HG03139 (cell line): ENCODE measurements at regions not wholly inside any gene's neighbourhood (a gene's known extent, or its start where the extent isn't known, plus 50 kb on each side); places are given as distances from the start of the nearest gene placed in this dataset.
"Not testable (repeated sequence)": the region's sequence is repeated elsewhere in the genome, so short reads cannot be mapped to it uniquely, and the experiment has no call there.

Experiments used
- ATAC-seq: cut with Tn5 transposase; IDR thresholded peaks from one replicate; pipeline ENCODE4 v1.9.1; 2021; ENCODE audit not compliant: unreplicated experiment

- ATAC-seq: not testable (repeated sequence)
Observed at GRCh38 chr2:65963303-65963702, 471.6 kb upstream of the MEIS1 start.

DNA sequence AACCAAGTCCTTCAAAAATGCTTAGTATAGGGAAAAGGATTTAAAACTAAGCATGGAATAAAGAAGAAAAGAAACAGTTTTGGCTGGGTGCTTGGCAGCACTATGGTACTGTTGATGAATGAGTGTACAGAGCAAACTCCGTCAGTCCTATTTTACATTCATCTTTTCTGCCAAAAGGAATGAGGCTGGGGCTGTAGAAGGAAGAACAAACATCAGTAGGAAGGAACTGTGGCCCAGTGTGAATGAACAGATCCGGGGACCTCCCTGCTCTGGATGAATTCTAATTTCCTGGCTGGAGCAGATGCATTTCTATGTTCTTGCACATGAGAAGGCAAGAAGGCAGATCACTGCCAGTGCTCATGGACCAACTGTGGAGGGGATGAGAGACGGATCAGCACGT lies 474.0 kb upstream of the MEIS1 start:
- ATAC-seq: no peak

GRCh38 chr2:65957886-65958285 lies 477.0 kb upstream of the MEIS1 start:
- ATAC-seq: no peak

DNA sequence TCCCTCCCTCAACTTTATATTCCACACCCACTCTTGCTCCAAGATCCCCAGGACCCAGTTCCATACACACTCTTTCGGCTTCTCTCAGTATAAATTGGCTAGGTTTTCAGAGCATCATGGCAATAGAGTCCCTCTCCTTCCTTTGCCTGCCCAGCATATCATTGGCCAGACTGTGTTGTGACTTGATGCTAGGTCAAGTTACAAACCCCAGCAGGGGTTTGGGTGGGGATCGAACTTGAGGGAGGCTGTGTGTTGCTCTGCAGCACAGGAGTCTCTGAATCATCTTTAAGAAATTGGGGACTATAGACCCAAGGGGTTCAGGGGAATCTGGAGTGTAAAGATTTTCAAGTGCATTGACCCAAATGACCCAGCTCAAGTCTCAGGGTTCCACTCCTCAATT lies 477.5 kb upstream of the MEIS1 start:
- ATAC-seq: no peak

DNA sequence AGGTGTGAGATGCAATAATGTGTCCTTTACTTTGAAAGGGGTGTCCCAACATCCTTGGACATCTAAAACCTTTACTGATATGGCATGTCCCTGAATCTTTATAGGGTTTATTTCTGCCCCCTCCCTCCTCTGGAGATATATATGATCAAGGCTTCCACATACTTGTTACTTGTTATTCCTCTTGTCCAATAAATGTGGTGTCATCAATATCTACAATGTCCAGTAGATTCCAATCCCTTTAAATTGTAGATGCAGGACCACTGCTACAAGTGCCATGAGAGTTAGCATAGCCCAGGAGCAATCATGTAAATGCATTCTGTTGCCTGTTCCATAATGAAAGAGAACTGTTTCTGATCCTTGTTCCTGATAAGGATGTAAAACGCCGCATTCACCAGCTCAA lies 479.7 kb upstream of the MEIS1 start:
- no peak for ATAC-seq

GRCh38 chr2:65952966-65953761 lies 481.8 kb upstream of the MEIS1 start:
- ATAC-seq: no peak

DNA sequence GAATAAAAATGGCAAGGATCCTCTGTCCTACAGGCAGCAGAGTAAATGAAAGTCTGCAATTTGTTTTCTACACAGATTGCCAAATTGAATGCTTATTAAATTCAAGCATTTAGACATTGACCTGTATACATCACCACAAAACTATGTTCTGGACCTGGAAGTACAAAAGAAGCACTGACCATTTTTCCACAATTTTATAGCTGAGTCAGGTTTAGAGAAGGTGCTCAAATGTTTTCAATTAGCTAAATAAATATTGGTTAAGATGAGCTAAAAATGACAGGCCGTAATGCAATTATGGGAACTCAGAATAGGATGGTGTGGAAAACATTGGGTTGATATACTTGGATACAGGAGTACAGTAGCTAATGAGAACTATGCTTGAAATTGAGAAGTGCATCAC lies 490.7 kb upstream of the MEIS1 start:
- ATAC-seq: no peak

- no peak for ATAC-seq
Observed at GRCh38 chr2:65943099-65943786, 491.7 kb upstream of the MEIS1 start.

DNA sequence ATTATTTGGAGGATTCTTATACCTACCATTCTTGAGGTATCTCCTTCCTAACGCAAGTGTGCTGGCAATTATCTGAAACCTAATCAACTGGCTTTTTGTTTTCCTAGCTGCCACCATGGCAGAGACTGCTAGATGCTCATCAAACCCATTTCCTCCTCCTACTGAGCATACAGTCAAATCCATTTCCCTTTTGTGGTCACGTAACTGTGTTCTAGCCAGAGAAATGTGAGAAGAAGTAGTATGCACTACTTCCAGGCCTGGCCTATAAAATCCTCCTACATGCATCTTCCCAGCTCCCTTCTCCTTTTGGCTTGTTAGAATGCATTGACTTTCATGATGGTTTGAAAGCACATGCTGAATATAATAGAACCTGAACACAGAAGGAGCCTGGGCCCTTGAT lies 494.1 kb upstream of the MEIS1 start:
- no peak for ATAC-seq

DNA sequence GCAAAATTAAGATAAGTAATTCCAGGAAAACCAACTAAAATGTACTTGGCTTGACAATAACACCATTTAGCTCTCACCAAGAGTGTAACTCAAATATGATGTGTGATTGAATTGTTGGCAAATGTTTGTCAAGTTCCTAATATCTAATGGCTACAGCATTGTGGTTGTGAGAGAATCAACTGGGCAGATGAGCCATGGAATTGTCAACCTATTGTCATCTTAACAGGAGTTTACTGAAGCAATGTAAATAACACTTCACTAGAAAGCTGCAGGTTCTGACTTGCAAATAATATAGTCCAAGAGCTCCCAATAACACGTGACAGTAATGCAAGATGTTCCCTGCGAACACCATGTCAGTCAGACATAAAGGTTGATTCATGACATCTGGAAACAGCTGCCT lies 495.2 kb upstream of the MEIS1 start:
- no peak for ATAC-seq

GRCh38 chr2:65937379-65938160 lies 497.4 kb upstream of the MEIS1 start:
- no peak for ATAC-seq

DNA sequence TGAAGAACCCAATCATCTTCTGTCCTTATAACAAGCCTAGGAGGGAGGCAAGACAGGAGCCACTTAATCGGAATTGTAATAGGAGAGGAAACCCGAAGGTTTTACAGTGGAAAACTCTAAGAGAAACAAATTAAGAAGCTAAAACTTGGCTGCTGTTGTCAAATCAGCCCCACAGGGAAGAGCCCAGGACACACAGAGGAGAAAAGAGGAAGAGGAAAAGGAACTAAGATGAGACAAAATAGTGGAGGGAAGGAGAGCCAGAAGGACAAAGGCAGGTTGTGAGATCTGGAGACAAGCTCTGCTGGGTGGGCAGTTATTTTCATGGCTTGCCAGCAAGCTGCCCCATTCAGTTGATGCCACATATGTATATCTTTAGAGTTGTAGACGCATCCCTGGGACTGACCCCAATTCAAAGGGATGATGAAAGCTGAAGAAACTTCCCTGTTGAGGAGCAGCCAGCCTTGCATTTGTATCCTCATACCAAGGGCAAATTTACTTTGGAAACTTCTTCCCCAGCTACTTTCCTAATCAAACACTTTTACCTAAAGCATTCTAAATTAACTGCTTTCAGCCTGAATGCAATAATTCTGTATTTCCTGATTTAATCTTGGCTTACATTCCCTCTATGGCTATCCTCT lies 499.8 kb upstream of the MEIS1 start:
- no peak for ATAC-seq

DNA sequence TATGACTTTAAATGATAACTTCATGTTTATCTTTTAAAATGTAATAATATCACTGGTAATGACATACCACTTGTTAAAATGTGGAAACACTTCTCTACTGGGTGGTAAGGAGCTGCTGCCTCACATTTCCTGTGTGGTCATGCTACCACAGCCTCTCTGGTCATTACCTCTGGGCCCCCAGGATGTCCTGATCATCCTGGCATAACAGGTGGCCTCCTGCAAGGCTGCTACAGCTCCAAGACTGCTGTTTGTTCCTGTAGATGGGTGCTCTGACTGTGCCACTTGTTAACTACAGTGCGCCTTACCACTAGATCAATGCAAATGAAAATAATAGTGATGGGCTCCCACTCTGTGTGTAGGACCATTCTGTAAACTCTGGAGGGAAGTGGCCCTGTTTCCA lies 500.2 kb upstream of the SPRED2 start:
- no peak for ATAC-seq

DNA sequence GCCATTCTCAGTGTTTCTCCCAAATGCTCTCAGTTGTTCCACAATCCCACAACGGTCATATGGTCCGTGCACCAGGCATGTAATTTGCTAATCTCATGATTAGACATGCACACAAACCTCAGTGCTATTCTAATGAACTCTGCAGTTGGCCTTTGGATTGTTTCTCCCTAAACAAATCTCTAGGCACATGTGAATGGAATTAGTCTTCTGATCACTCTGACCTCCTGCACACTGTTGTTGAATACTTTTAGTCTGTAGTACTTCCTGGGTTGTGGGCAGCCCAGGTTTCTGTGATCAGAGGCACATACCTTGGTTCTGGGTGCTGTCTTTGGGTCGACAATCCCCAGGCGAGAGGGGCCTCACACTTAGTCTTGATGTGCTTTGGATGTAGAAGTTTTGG lies 498.7 kb upstream of the SPRED2 start:
- ATAC-seq: no peak

DNA sequence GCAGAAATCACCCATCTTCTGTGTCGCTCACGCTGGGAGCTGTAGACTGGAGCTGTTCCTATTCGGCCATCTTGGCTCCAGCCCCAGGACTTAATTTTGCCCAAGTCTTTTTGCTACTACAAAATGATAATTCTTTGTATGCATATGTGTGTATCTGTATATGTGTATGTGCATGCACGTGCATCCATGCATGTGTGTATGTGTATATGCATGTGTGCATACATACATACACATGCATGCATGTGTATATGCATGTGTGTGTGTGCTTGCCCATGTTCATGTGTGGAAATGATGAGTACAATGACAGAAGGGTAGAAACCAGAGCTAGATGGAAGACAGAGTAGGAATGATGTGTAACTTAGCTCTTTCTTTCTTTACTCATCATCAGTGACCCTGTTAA lies 497.9 kb upstream of the SPRED2 start:
- ATAC-seq: no peak

- not testable (repeated sequence) for ATAC-seq
Observed at GRCh38 chr2:65929664-65930063, 497.3 kb upstream of the SPRED2 start.

GRCh38 chr2:65922794-65923193 lies 490.4 kb upstream of the SPRED2 start:
- ATAC-seq: no peak

GRCh38 chr2:65922030-65922429 lies 489.6 kb upstream of the SPRED2 start:
- ATAC-seq: no peak

DNA sequence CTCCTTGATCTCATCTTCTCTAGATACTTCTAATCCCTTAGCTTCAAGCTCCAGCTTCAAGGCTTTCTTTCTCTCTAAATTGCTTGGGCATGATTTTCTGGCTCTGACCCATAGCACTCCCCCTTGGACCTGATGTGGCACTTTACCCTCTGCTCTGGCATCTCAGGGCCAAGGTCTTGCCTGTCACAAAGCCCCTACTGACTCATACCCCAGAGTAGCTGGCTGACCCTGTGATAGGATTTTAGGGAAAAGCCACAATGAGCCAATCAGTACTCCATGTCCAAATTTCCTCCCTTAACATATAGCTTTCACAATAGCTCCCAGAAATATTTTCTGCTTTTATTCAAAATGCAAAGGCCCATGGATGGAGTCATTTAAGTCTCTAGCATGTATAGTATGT lies 488.7 kb upstream of the SPRED2 start:
- ATAC-seq: no peak

DNA sequence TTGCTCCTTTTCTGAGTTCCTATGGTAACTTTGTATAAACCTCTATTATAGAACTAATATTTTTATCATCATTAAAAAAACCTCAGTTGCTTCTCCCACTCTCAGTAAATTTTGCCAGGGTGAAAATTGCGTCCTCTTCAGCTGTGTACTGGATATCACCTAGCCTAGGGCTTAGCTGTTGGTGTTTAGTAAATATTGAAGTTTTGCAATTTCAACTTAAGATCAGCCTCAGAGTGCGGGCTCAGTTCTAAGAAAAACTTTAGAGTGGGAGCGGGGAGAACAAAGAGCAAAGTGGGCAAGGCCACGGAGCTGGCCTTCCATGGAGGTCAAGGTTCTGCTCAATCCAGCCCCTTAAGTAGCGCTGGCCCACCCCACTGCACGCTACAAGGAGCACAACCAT lies 488.3 kb upstream of the SPRED2 start:
- no peak for ATAC-seq

- ATAC-seq: no peak
Observed at GRCh38 chr2:65919550-65920188, 487.3 kb upstream of the SPRED2 start.
